ENCODE measurements at regions not wholly inside any gene's neighbourhood (a gene's known extent, or its start where the extent isn't known, plus 50 kb on each side); places are given as distances from the start of the nearest gene placed in this dataset.

DNA sequence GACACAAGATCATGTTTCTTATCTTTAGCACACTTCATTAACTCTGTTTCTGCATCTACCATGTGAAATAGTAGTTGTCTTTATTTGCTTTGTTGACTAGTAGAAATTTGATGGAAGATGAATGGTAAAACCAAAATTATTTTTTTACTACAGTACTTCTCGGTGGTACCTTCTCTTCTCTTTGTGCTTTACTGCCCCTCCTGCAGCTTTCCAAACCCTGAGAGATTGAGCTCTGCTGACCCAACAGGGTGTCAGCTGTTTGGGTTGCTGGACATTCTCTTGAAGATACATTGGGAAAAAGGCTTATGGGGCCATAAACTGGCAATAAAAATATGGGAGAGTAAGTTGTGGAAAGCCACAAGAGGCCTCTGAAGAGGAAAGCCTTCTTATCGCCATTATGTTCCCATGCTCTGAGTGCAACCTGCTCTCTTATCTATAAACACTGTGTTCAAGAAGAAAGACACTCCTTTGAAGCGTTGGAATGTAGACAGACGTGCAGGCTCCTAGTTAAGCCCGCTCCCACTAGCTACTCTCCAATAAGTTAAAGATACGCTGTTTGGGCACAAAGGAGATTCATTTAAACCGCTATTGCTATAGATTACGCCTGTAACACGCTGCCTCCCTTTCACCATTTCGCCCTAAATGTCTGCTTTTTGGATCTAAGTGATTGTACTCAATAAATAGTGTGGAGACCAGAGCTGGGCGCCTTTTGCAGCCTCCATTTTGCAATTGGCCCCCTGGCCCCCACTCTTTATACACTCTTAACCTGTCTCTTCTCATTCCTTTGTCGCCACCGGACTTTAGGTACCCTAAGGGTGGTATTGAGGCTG lies 60.1 kb upstream of the PRSS16 start:
- TF ChIP-seq, protein P1, sequence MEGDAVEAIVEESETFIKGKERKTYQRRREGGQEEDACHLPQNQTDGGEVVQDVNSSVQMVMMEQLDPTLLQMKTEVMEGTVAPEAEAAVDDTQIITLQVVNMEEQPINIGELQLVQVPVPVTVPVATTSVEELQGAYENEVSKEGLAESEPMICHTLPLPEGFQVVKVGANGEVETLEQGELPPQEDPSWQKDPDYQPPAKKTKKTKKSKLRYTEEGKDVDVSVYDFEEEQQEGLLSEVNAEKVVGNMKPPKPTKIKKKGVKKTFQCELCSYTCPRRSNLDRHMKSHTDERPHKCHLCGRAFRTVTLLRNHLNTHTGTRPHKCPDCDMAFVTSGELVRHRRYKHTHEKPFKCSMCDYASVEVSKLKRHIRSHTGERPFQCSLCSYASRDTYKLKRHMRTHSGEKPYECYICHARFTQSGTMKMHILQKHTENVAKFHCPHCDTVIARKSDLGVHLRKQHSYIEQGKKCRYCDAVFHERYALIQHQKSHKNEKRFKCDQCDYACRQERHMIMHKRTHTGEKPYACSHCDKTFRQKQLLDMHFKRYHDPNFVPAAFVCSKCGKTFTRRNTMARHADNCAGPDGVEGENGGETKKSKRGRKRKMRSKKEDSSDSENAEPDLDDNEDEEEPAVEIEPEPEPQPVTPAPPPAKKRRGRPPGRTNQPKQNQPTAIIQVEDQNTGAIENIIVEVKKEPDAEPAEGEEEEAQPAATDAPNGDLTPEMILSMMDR (IDR thresholded peaks at IDR 0.05): no peak
- TF ChIP-seq POLR2A (IDR thresholded peaks at IDR 0.05): no peak
